Endothelial cell of umbilical vein (primary cell): ENCODE measurements at regions not wholly inside any gene's neighbourhood (a gene's known extent, or its start where the extent isn't known, plus 50 kb on each side); places are given as distances from the start of the nearest gene placed in this dataset.

ENCODE experiments used
- BruUV-seq: library from RNA; stranded (reverse); fragments of 400-500 nt; replicated peaks from 2 replicates; lab custom pipeline; 2021; lab: Mats Ljungman, UMichigan
- CTCF ChIA-PET: fragments of 300-600, 350-600 bp; sonication (Branson Sonifier 250); formaldehyde crosslinking; loops from one replicate; lab custom pipeline; 2021; ENCODE audit warnings: antibody characterized with exemption, inconsistent platforms; lab: Charles Lee
- POLR2A ChIA-PET: fragments of 300-600, 350-600 bp; sonication (Branson Sonifier 250); formaldehyde crosslinking; loops from one replicate; lab custom pipeline; 2021; ENCODE audit warnings: antibody characterized with exemption, inconsistent platforms; lab: Charles Lee
- DNase-seq: peaks from one replicate; pipeline ENCODE4 v3.0.0-alpha.2; 2011; ENCODE audit warnings: low read depth, low spot score
- FAIRE-seq: peaks from 2 replicates; lab custom pipeline; 2011; peaks lifted over from hg19 to GRCh38; lab: Jason Lieb, UNC
- H2AFZ ChIP-seq: 2 replicates; pipeline ENCODE4 v1.6.0; 2012; ENCODE audit warnings: low read depth, low read length, control low read depth, inconsistent platforms
- H3K27ac ChIP-seq: 2 replicates; pipeline ENCODE4 v1.5.1; 2011; ENCODE audit warnings: low read depth, mild to moderate bottlenecking, control low read depth, low read length, moderate library complexity; ENCODE audit not compliant: insufficient read depth
- H3K27me3 ChIP-seq, 2 experiments: 2 replicates each; pipeline versions ENCODE4 v1.6.0 to v1.6.1; 2011; ENCODE audit warnings: low read length in 2 of 2, mixed read lengths in 1 of 2; ENCODE audit not compliant: control insufficient read depth in 2 of 2, insufficient read depth in 2 of 2
- H3K36me3 ChIP-seq, 2 experiments: 2 replicates in 1 of 2; 3 replicates in 1 of 2; pipeline ENCODE4 v1.5.1; 2011; ENCODE audit warnings: low read length in 2 of 2, mild to moderate bottlenecking in 1 of 2, moderate library complexity in 1 of 2; ENCODE audit not compliant: control insufficient read depth in 2 of 2, insufficient read depth in 2 of 2; ENCODE audit errors: extremely low read depth in 1 of 2
- H3K4me1 ChIP-seq: 3 replicates; pipeline ENCODE4 v1.5.1; 2011; ENCODE audit warnings: mild to moderate bottlenecking, low read length; ENCODE audit not compliant: control insufficient read depth, insufficient read depth; ENCODE audit errors: extremely low read depth
- H3K4me2 ChIP-seq: 2 replicates; pipeline ENCODE4 v1.6.1; 2011; ENCODE audit warnings: low read length, control low read depth, mixed read lengths; ENCODE audit not compliant: insufficient read depth
- H3K4me3 ChIP-seq, 3 experiments: fragments of 200-600 bp in 1 of 3; sonication (generic), shearing (Covaris generic) in 1 of 3; replicated peaks in 1 of 3; 2 replicates each; pipeline ENCODE4 v1.5.1; 2011 to 2016; ENCODE audit warnings: control low read depth in 3 of 3, low read length in 3 of 3, mild to moderate bottlenecking in 2 of 3, inconsistent platforms in 1 of 3, low read depth in 1 of 3, moderate library complexity in 1 of 3; ENCODE audit not compliant: insufficient read depth in 1 of 3
- H3K79me2 ChIP-seq: 2 replicates; pipeline ENCODE4 v1.6.0; 2012; ENCODE audit warnings: low read length, inconsistent platforms; ENCODE audit not compliant: control insufficient read depth, insufficient read depth
- H3K9ac ChIP-seq: replicated peaks from 2 replicates; pipeline ENCODE3; 2011; ENCODE audit warnings: low read length, control low read depth; ENCODE audit not compliant: insufficient read depth; ENCODE audit errors: extremely low read depth
- H3K9me1 ChIP-seq: replicated peaks from 3 replicates; pipeline ENCODE4 v1.6.0; 2011; ENCODE audit warnings: mild to moderate bottlenecking, low read length; ENCODE audit not compliant: control insufficient read depth, insufficient read depth; ENCODE audit errors: extremely low read depth
- H3K9me3 ChIP-seq: replicated peaks from 2 replicates; pipeline ENCODE4 v1.5.1; 2012; ENCODE audit warnings: low read length, inconsistent platforms; ENCODE audit not compliant: control insufficient read depth, insufficient read depth
- H4K20me1 ChIP-seq: replicated peaks from 2 replicates; pipeline ENCODE3; 2011; ENCODE audit warnings: mild to moderate bottlenecking, low read length; ENCODE audit not compliant: control insufficient read depth, insufficient read depth; ENCODE audit errors: extremely low read depth
- EZH2 ChIP-seq: IDR thresholded peaks from 2 replicates; pipeline ENCODE4 v1.6.1; 2012; ENCODE audit warnings: borderline replicate concordance, low read depth, mild to moderate bottlenecking, moderate library complexity, low read length, inconsistent platforms; ENCODE audit not compliant: severe bottlenecking
- FOS ChIP-seq: IDR thresholded peaks from 2 replicates; pipeline ENCODE4 v1.6.1; 2011; ENCODE audit warnings: mild to moderate bottlenecking, low read length, moderate library complexity, borderline replicate concordance; ENCODE audit not compliant: insufficient read depth
- GATA2 ChIP-seq: IDR thresholded peaks from 2 replicates; pipeline ENCODE4 v1.7.0; 2011; ENCODE audit warnings: low read depth, mild to moderate bottlenecking, moderate library complexity, mixed read lengths, low read length; ENCODE audit not compliant: insufficient read length, insufficient read depth
- JUN ChIP-seq: IDR thresholded peaks from 2 replicates; pipeline ENCODE4 v1.6.1; 2011; ENCODE audit warnings: borderline replicate concordance, low read depth; ENCODE audit not compliant: insufficient read length, insufficient read depth
- MAX ChIP-seq: IDR thresholded peaks from 2 replicates; pipeline ENCODE4 v1.6.1; 2011; ENCODE audit not compliant: insufficient read depth, insufficient read length
- MYC ChIP-seq: IDR thresholded peaks from one replicate; pipeline ENCODE4 v1.6.1; 2011; ENCODE audit warnings: mild to moderate bottlenecking, low read depth, low read length
- POLR2A ChIP-seq: IDR thresholded peaks from 2 replicates; pipeline ENCODE4 v1.6.1; 2012; ENCODE audit warnings: low read depth, mild to moderate bottlenecking, control low read depth, low read length
- POLR2AphosphoS5 ChIP-seq: IDR thresholded peaks from 2 replicates; pipeline ENCODE4 v1.6.1; 2012; ENCODE audit warnings: low read depth, mild to moderate bottlenecking, control low read depth, low read length, moderate library complexity; ENCODE audit not compliant: insufficient read depth
- dilution Hi-C: fragments of 300-500 bp; cut with MboI; formaldehyde crosslinking; loops from one replicate; pipeline ENCODE4 v1.15.0; 2019; ENCODE audit warnings: low sequenced_read_pairs; ENCODE audit not compliant: extremely low pct_ligation_motif_present
- intact Hi-C: fragments of 100-400 bp; cut with micrococcal nuclease; formaldehyde crosslinking; loops from one replicate; pipeline ENCODE4 v1.10.0; 2022
- TF ChIP-seq, protein P1 (sequence below), 2 donors: IDR thresholded peaks; 1 replicate in 1 of 2; 2 replicates in 1 of 2; pipeline ENCODE4 v1.5.1; 2011; ENCODE audit warnings: low read length in 2 of 2, mild to moderate bottlenecking in 2 of 2, moderate library complexity in 2 of 2, control low read depth in 1 of 2, inconsistent platforms in 1 of 2, low read depth in 1 of 2; ENCODE audit not compliant: insufficient read depth in 1 of 2; ENCODE audit errors: extremely low read depth in 1 of 2

DNA sequence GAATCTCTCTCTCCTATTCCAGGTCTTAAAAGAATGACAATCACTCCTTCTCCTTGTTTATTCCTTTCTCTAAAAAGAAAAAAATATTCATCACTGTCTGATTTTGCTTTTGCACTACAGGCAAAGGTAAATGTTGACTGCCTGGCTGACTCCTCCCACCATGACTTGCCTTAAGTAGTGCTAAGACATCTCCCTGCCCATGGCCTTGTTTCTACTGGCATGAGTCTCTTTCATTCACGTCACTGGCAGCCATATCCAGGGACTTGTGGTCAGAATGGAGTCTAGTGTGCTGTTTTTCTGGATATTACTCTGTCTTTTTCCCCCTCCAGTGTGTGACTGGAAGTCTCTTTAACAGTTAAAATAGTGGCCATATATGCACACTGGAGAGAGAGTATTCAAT, 522.9 kb upstream of the DAB2 start:
- no TSS peak for BruUV-seq
- Histone ChIP-seq H3K9me1 (peaks cover 2% of the 10 kb centered on the region), H3K4me1 (no peaks in the 10 kb centered on the region), H3K9ac (no peak overlapping the region), H3K27ac (no peak overlapping the region), H3K27me3 (no peaks in the 10 kb centered on the region), H3K36me3 (no peaks in the 10 kb centered on the region), H3K79me2 (no peaks in the 10 kb centered on the region), H3K9me3 (no peaks in the 10 kb centered on the region), H3K4me3 (no peak overlapping the region), H3K4me2 (no peak overlapping the region), H2AFZ (peak overlapping the region; percentile 54), H4K20me1 (no peaks in the 10 kb centered on the region)
- dilution Hi-C loops, result no loop called here
- TF ChIP-seq POLR2A (no peak), JUN (no peak), EZH2 (no peak), GATA2 (no peak), MYC (no peak), FOS (no peak), MAX (no peak), POLR2AphosphoS5 (no peak)
- TF ChIP-seq, protein P1, sequence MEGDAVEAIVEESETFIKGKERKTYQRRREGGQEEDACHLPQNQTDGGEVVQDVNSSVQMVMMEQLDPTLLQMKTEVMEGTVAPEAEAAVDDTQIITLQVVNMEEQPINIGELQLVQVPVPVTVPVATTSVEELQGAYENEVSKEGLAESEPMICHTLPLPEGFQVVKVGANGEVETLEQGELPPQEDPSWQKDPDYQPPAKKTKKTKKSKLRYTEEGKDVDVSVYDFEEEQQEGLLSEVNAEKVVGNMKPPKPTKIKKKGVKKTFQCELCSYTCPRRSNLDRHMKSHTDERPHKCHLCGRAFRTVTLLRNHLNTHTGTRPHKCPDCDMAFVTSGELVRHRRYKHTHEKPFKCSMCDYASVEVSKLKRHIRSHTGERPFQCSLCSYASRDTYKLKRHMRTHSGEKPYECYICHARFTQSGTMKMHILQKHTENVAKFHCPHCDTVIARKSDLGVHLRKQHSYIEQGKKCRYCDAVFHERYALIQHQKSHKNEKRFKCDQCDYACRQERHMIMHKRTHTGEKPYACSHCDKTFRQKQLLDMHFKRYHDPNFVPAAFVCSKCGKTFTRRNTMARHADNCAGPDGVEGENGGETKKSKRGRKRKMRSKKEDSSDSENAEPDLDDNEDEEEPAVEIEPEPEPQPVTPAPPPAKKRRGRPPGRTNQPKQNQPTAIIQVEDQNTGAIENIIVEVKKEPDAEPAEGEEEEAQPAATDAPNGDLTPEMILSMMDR (IDR thresholded peaks at IDR 0.05; ENCODE audit: extremely low read depth in 1 of 2, insufficient read depth in 1 of 2, low read depth in 1 of 2, low read length in 2 of 2), result no peak
- POLR2A ChIA-PET, result no interaction called here
- intact Hi-C loops, result loop anchor here (2.0 to 10.0 kb wide), 6 partner anchors 217 to 623 kb away; no protein-coding TSS in a partner anchor
- DNase-seq (no peak), FAIRE-seq (no peak)
- CTCF ChIA-PET, result interaction anchor here (0.9 to 3.1 kb wide), 15 partner anchors 58 to 788 kb away, joined by 3 to 93 read pairs (median 8); no protein-coding TSS in a partner anchor
